SU-DHL-6 (cell line): ENCODE measurements at regions not wholly inside any gene's neighbourhood (a gene's known extent, or its start where the extent isn't known, plus 50 kb on each side); places are given as distances from the start of the nearest gene placed in this dataset.
"Not testable (repeated sequence)": the region's sequence is repeated elsewhere in the genome, so short reads cannot be mapped to it uniquely, and the experiment has no call there.

ENCODE experiments used
- CTCF ChIP-seq: fragments of 200-600 bp; sonication (generic); IDR thresholded peaks from one replicate; pipeline ENCODE4 v1.5.1; 2017; ENCODE audit warnings: antibody characterized with exemption, mild to moderate bottlenecking, low read length, moderate library complexity; ENCODE audit not compliant: insufficient read depth, poor library complexity, severe bottlenecking
- EZH2phosphoT487 ChIP-seq: fragments of 200-600 bp; sonication (generic), shearing (Covaris generic); conservative IDR thresholded peaks from 2 replicates; pipeline ENCODE4 v1.6.1; 2018; ENCODE audit warnings: mild to moderate bottlenecking, antibody characterized with exemption, low read length, moderate library complexity, mixed read lengths

- not testable (repeated sequence) for TF ChIP-seq CTCF, EZH2phosphoT487
These were observed 84.8 kb upstream of the EPB41L4A start for GRCh38 chr5:112503749-112504501.
